LHCN-M2 (cell line): ENCODE measurements at regions not wholly inside any gene's neighbourhood (a gene's known extent, or its start where the extent isn't known, plus 50 kb on each side); places are given as distances from the start of the nearest gene placed in this dataset.
"Not testable (repeated sequence)": the region's sequence is repeated elsewhere in the genome, so short reads cannot be mapped to it uniquely, and the experiment has no call there.

Experiments used
- DNase-seq: peaks from one replicate; pipeline ENCODE4 v3.0.0-alpha.2; 2012; ENCODE audit warnings: low read depth

GRCh38 chr5:23242891-23243290, 264.5 kb upstream of the PRDM9 start:
- DNase-seq: no peak

- no peak for DNase-seq
Observed at GRCh38 chr5:23235246-23235645, 272.2 kb upstream of the PRDM9 start.

DNA sequence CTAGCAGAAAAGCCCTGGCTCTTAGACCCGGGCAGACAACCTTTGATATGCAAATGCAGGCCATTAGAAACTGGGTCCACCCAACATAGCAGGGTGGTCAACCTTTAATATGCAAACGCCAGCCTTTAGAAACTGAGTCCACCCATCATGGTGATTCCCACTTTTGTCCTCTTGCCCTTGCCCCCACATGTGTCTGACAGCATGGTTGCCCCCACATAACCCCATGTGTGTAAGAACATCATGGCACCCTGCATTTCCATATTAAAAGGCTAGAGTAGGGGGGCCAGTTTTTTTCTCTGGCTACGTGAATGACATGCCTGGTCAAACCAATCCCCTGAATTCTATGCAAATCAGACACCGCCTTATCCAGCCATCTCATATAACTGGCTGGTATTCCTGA, 273.2 kb upstream of the PRDM9 start:
- DNase-seq: no peak

DNA sequence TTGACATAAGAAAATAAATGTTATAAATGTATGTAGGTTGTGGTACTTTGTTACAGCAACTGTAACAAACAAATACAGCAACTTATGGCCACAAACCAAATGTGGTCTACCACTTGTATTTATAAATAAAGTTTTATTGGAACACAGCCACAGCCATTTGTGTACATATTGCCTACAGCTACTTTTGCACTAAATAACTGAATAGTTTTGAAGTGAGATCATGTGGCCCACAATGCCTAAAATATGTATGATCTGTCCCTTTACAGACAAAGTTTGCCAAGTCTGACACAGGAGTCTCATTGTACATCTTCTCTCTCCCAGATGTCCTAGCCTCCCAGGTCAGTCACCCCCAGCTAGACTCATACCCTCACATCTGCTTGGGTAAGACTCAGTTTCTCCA, 283.6 kb upstream of the PRDM9 start:
- DNase-seq: no peak

GRCh38 chr5:23221831-23222230, 285.6 kb upstream of the PRDM9 start:
- no peak for DNase-seq

DNA sequence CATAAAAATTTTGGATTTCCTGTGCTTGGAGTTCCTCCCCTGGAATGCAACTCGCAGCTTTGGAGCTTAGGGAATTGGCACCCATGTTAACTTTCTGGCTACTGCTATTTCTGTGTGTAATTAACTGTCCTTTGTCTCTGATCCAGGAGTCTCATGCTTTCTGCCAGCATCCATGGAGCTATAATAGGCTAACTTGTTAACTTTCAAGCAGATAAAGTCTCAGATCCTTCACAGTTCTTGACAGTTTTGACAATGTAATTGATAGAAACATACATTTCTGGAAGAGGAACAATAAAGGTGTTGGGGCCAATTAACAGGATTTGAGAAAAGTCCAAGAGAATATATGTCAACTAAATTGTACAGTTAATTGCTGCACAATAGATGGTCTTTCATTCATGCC, 290.2 kb upstream of the PRDM9 start:
- no peak for DNase-seq

DNA sequence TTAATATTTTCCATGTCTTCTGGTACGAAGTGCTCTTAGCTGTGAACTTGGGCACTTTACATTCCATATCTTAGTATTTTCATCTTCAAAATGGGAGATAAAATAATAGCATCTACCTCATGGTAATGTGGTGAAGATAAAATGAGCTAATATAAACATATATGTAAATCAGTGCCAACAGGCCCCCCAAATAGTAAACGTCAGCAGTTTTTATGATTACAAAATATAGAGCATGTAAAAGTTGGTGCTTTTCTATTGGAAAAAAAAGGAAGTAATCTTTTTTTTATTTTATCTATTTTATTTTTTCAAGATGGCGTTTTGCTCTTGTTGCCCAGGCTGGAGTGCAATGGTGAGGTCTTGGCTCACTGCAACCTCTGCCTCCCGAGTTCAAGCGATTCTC, 291.1 kb upstream of the PRDM9 start:
- DNase-seq: no peak

DNA sequence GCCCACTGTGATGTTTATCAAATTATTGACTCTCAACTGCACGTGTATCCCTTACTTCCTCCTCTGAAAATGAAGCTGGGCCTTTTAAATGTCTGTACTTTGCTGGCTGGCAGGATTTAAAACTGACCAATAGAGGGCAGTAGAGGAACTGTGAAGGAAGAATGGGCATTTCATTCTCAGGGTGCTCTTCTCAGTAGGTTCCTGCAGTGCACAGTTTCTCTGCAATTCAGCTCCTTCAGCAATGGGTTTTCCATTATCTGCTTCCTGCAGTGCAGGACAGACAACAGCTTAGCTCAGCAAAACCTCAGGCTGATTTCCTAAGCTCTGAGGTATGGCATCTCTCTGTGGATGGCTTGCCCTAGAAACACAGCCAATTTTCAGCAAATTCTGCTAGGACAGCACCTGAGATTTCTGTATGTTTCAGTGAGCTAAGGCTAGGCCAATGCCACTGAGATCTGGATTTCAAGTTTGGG, 298.4 kb upstream of the PRDM9 start:
- DNase-seq: peak; percentile 0

GRCh38 chr5:23204111-23204510, 303.3 kb upstream of the PRDM9 start:
- no peak for DNase-seq

DNA sequence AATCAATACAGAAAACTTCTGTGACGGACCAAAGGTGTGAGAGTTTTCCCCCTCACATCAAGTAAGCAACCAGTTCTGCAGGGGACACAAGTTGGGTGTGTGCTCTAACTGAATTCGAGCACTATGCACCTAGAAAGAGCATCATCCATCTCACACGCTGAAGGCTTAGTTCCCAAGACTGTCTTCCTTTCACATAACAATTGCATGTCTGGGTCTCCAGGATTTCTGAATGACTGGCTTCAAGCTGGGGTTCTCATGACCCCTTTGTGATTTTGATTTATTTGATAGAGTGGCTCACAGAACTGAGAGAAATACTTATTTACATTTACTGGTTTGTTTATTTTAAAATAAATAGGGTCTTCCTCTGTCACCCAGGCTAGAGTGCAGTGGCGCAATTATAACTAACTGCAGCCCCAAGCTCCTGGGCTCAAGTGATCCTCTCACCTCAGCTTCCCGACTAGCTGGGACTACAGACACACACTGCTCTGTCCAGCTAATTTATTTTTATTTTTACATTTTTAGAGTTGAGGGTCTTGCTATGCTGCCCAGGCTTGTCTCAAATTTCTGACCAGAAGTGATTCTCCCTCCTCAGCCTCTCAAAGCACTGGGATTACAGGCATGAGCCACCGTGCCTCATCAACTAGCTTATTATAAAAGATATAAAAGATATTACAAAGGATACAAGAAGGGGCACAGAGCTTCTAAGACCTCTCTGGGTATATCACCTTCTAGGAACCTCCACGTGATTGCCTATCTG, 316.7 kb upstream of the CDH12 start:
- DNase-seq: no peak

- no peak for DNase-seq
Observed at GRCh38 chr5:23164971-23165370, 311.8 kb upstream of the CDH12 start.

DNA sequence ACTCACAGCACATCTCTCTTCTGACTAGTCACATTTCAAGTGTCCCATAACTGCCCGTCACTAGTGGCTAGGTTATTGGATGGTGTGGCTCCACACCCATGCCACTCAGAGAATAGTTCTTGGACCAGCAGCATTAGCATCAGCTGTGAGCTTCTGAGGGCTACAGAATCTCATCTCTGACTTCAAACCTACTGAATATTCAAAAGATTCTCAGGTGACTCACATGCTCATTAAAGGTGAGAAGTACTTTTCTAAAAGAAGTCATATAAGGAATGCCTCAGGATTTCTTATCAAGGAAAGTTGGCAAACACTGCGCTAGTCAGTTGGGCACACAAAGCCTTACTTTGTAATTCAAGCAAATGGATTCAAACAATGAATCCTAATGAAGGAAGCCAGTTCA, 305.0 kb upstream of the CDH12 start:
- no peak for DNase-seq

GRCh38 chr5:23157716-23158115, 304.6 kb upstream of the CDH12 start:
- no peak for DNase-seq

DNA sequence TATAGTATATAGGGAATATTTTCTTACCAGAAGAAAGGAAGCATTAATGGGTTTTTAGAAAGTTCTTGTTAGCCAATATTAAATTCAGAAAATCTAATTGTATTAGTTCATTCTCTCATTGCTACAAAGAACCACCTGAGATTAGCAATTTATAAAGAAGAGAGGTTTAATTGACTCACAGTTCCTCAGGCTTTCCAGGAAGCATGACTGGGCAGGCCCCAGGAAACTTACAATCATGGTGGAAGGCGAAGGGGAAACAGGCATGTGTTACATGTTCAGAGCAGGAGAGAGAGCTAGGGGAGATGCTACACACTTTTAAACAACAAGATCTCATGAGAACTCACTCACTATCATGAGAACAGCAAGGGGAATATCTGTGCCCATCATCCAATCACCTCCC, 304.0 kb upstream of the CDH12 start:
- DNase-seq: no peak

- no peak for DNase-seq
Observed at GRCh38 chr5:23147625-23148024, 294.5 kb upstream of the CDH12 start.

DNA sequence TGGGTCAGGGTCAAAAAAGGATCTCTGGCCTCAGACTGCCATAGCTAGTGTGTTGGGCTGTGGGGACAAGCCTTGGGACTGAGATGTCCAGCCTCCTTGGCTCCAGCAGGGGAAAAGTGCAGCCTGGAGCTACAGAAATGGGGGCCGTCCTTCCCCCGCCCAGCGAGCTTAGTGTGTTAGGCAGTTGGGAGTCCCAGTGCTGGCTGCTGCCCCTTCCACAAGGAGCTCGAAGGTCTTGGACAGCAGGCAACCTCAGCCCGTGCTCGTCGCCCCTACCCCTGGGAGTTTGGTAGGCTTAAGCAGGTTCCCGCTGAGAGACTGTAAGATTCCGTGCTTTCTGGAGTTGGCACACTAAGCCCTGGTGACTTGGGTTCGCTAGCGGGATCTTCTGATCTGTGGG, 293.0 kb upstream of the CDH12 start:
- no peak for DNase-seq

DNA sequence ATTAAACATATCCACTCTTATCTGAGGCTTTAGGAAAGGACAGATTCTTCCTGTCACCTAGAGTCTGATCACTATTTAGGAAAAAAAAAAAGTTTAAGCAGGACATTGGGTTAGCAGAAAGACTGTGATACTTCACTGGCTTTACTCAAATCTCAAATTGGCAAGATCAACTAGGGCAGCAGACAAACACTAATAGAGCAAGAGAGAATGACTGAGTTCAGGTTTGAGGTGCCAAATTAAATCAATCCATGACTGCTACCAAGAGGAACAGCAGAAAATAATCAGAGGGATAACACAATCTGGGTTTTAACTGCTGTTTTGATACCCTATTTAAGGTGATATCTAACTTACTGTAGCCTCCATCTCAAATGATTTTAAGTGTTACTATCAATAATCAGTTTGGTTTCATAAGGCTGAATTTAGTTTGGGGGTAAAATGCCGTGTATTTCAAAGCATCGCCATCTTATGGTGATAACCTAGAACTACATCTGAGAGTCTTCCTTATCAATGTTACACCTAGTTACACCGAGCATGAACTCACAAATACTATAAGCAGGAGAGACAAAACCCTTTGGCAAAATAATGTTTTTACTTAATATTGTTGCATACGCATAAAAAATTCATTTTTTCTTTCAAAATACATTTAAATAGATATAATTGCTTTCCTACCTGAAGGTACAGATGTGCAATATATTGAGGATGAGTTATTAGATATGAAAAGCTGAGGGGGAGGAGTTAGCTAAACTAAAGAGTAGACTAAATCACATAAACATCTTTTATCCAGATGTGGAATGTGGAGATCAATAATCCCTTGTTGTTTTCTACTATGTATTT, 286.4 kb upstream of the CDH12 start:
- no peak for DNase-seq

- DNase-seq: no peak
Observed at GRCh38 chr5:23136958-23137357, 283.8 kb upstream of the CDH12 start.

DNA sequence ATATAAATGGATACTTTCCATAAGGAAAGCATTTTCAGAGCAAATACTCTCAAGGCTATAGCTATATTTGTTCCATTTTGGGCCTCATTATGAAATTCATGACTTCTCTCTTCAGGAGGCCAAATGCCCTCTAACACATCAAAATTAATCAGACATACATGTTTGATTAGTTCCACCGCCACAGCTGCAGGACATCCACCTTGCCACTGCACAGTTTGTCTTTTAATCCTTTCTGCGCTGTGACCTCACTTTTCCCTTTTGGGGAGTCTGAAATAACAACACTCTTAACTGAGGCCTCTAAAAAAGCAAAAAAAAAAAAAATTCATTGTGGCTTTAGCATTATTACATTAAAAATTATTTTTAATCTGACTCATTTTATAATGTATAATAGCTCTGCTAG, 279.1 kb upstream of the CDH12 start:
- no peak for DNase-seq

DNA sequence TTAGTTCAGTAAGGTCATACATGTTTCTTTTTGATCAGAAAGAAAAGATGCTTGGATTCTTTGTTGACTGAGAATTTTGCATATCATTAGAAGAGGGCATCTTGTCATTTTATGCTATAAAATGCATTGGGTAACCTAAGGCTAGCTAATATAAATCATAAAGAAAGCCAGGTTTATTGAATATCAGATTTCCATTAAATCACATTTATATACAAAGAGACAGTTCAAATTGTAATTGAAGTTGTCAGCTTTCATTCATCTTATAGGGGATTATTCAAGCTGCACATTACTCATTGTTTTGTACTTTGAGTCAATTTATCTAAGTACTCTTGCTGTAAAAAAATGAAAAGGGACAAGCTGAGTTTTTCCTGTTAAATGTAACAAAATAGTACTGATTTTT, 259.1 kb upstream of the CDH12 start:
- no peak for DNase-seq

DNA sequence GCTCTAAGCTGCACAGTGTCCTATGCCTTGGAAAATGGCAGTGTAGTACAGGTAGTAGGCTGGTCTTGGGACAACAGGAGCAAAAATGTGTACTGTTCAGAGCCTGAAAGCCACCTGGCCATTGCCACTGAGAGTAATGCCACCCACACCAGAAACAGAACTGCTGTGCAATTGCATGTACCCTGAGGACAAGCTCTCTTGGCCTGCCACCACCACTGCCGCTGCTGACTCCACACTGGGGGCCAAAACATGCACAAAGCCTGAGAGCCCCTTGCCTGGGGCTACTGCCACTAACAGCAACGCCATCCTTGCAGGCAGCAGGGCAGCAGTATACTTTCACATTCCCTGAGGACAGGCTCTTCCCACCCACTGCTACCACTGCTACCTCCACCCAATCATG, 251.9 kb upstream of the CDH12 start:
- no peak for DNase-seq

DNA sequence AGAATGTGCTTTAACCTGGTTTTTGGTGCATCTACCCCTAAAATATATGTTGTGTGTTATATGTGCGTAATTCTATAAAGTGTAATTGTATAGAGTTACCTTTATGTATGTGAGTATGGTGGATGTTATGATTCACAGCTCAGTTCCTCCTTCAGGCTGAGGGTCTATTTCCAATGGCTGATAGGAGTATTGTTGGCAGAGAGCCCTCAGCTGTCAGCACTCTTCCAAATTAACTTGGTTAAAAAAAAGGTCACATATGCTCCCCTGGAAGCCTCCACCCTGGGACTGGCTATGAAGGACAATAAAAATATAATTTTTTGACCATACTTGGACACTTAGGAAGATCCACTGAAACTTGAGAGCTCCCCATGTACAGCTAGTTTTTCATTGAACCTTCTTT, 250.4 kb upstream of the CDH12 start:
- DNase-seq: no peak

DNA sequence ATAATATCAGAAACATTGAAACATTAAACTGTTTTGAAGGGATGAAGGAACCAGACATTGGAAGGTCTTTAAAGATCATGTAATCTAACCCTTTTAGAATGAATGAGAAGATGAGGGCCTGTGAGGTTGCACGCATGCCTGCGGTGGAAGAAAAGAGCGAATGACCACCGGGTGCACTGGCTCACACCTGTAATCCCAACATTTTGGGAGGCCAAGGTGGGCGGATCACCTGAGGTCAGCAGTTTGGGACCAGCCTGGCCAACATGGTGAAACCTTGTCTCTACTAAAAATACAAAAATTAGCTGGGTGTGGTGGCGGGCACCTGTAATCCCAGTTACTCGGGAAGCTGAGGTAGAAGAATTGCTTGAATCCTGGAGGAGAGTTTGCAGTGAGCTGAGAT, 242.3 kb upstream of the CDH12 start:
- not testable (repeated sequence) for DNase-seq
